Kidney (tissue), 13 donors: ENCODE measurements at regions not wholly inside any gene's neighbourhood (a gene's known extent, or its start where the extent isn't known, plus 50 kb on each side); places are given as distances from the start of the nearest gene placed in this dataset.

ENCODE experiments used
- DNase-seq, 5 donors: peaks; one replicate each; pipeline ENCODE4 v3.0.0-alpha.2; 2013 to 2020
- FAIRE-seq: peaks from 2 replicates; lab custom pipeline; 2012; peaks lifted over from hg19 to GRCh38; lab: Jason Lieb, UNC
- H3K27ac ChIP-seq, 2 donors: one replicate each; pipeline ENCODE4 v1.7.0; 2013; ENCODE audit warnings: low read depth in 2 of 2, low read length in 2 of 2, inconsistent platforms in 1 of 2
- H3K27me3 ChIP-seq: one replicate; pipeline ENCODE4 v1.7.1; 2013; ENCODE audit warnings: low read length, inconsistent platforms; ENCODE audit not compliant: control insufficient read depth, insufficient read depth
- H3K36me3 ChIP-seq, 3 donors: one replicate each; pipeline versions ENCODE4 v1.7.0 to v1.7.1; 2013; ENCODE audit warnings: low read length in 3 of 3, control low read depth in 1 of 3, inconsistent platforms in 1 of 3; ENCODE audit not compliant: insufficient read depth in 3 of 3, control insufficient read depth in 2 of 3
- H3K4me1 ChIP-seq, 3 donors: one replicate each; pipeline versions ENCODE4 v1.7.0 to v1.7.1; 2013; ENCODE audit warnings: low read length in 3 of 3, inconsistent platforms in 1 of 3, low read depth in 1 of 3; ENCODE audit not compliant: control insufficient read depth in 2 of 3, insufficient read depth in 2 of 3
- H3K4me3 ChIP-seq, 3 donors: one replicate each; pipeline versions ENCODE4 v1.7.0 to v1.8.1; 2013; ENCODE audit warnings: low read length in 3 of 3, control low read depth in 1 of 3, inconsistent platforms in 1 of 3
- H3K9ac ChIP-seq, 3 donors: one replicate each; pipeline versions ENCODE4 v1.7.0 to v1.7.1; 2013; ENCODE audit warnings: low read length in 3 of 3, control low read depth in 1 of 3, inconsistent platforms in 1 of 3
- H3K9me3 ChIP-seq, 3 donors: one replicate each; pipeline versions ENCODE4 v1.7.0 to v1.7.1; 2013; ENCODE audit warnings: low read length in 3 of 3, control low read depth in 1 of 3, inconsistent platforms in 1 of 3; ENCODE audit not compliant: control insufficient read depth in 2 of 3, insufficient read depth in 1 of 3
- intact Hi-C: fragments of 100-400 bp; cut with DNase I; formaldehyde crosslinking; loops from one replicate; pipeline ENCODE4 v1.11.1; 2022
- TF ChIP-seq, protein P1 (sequence below): IDR thresholded peaks from 3 replicates; pipeline ENCODE4 v1.5.1; 2012; ENCODE audit warnings: mild to moderate bottlenecking, moderate library complexity, borderline replicate concordance; ENCODE audit not compliant: insufficient read depth; ENCODE audit errors: extremely low read depth
- donor health status: control.
- donor health status: control.
- donor health status: control.
- donor health status: control.
- donor health status: control.
- donor health status: DM: yes; HTN: yes; CAD: no.
- donor health status: Normal renal cell carcinoma (clear cell type).

DNA sequence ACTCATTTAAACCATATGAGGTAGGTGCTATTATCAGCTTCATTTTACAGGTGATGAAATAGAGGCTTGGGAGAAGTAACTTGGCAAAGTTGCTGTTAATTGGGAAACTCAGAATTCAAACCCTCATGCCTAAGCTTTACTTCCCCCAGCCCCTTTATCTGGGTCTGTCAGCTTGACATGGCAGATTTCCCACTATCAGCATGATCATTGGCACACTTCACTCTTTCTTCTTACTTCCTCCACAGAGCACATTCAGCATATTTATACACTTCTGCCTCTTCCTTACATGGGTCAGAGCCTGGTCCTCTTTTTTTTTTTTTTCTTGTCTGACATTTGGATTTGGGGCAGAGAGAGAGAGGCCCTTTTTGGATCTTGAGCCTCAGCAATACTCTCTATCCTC is 56.5 kb upstream of the ARX start:
- intact Hi-C loops = no loop called here
- H3K9ac ChIP-seq = no peak overlapping the region
- TF ChIP-seq, protein P1, sequence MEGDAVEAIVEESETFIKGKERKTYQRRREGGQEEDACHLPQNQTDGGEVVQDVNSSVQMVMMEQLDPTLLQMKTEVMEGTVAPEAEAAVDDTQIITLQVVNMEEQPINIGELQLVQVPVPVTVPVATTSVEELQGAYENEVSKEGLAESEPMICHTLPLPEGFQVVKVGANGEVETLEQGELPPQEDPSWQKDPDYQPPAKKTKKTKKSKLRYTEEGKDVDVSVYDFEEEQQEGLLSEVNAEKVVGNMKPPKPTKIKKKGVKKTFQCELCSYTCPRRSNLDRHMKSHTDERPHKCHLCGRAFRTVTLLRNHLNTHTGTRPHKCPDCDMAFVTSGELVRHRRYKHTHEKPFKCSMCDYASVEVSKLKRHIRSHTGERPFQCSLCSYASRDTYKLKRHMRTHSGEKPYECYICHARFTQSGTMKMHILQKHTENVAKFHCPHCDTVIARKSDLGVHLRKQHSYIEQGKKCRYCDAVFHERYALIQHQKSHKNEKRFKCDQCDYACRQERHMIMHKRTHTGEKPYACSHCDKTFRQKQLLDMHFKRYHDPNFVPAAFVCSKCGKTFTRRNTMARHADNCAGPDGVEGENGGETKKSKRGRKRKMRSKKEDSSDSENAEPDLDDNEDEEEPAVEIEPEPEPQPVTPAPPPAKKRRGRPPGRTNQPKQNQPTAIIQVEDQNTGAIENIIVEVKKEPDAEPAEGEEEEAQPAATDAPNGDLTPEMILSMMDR = no peak
- H3K36me3 ChIP-seq = no peaks in the 10 kb centered on the region
- no peaks in the 10 kb centered on the region for H3K4me1 ChIP-seq
- no peaks in the 10 kb centered on the region for H3K27me3 ChIP-seq
- H3K27ac ChIP-seq = no peak overlapping the region
- FAIRE-seq = no peak
- H3K9me3 ChIP-seq = peaks cover 0 to 5% (median 2%) of the 10 kb centered on the region in 3 donors
- no peak for DNase-seq
- H3K4me3 ChIP-seq = no peak overlapping the region

DNA sequence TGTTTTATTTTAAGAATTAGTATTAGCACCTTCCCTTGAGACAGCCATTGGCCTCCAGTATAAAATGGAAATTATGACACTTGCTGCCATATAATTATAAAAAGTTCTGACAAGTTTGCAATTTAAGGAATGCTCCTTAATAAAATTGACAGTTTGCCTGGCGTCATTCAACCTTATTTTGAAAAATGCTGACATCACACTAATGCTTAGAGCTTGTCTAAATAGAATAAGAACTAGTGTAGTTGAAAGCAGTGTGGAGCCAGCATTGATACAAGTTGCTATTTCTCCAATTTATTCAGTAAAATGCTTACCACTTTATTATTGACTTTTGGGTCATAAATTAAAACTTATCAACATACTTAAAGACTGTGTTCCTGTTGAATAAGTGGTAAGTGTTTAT is 54.3 kb upstream of the ARX start:
- intact Hi-C loops = no loop called here
- Histone ChIP-seq H3K9me3 (peaks cover 0 to 5% (median 2%) of the 10 kb centered on the region in 3 donors), H3K27ac (no peak overlapping the region), H3K4me3 (no peak overlapping the region), H3K36me3 (no peaks in the 10 kb centered on the region), H3K9ac (no peak overlapping the region), H3K27me3 (no peaks in the 10 kb centered on the region), H3K4me1 (no peaks in the 10 kb centered on the region)
- TF ChIP-seq, protein P1 = no peak
- FAIRE-seq (no peak), DNase-seq (no peak)

DNA sequence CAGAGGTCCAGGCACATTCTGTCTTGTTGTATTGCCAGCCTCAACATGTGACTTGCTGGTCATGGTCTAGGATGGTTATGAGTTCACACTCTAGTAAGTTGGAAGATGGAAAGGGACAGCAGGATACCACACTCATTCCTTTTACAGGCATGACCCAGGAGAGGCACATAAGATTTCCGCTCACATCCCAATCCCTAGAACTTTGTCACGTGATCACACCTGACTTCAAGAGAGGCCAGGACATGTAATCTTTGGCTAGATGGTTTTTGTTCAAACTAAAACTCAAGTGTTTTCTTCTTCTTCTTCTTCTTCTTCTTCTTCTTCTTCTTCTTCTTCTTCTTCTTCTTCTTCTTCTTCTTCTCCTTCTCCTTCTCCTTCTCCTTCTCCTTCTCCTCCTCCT is 53.4 kb upstream of the ARX start:
- FAIRE-seq = no peak
- no peaks in the 10 kb centered on the region for H3K27me3 ChIP-seq
- H3K4me1 ChIP-seq = no peaks in the 10 kb centered on the region
- TF ChIP-seq, protein P1 = no peak
- intact Hi-C loops = no loop called here
- H3K27ac ChIP-seq = no peak overlapping the region
- H3K9ac ChIP-seq = no peak overlapping the region
- no peak overlapping the region for H3K4me3 ChIP-seq
- H3K36me3 ChIP-seq = no peaks in the 10 kb centered on the region
- peaks cover 0 to 5% (median 2%) of the 10 kb centered on the region in 3 donors for H3K9me3 ChIP-seq
- no peak for DNase-seq

DNA sequence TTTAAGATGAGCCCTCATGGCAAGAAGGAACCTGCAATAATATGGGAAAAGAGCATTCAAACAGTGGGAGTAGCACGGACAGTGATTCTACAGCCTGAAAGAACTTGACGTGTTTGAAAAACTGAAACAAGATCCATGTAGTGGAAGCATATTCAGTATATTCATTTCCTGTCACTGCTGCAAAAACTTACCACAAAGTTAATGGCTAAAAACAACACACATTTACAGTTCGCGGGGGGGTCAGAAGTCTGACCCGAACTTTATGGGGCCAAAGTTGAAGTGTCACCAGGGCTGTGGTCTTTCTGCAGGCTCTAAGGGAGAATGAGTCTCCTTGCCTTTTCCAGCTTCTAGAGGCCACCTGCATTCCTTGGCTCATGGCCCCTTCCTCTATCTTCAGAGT is 52.6 kb upstream of the ARX start:
- no peaks in the 10 kb centered on the region for H3K27me3 ChIP-seq
- DNase-seq = no peak
- intact Hi-C loops = no loop called here
- H3K9ac ChIP-seq = no peak overlapping the region
- TF ChIP-seq, protein P1 = no peak
- FAIRE-seq = no peak
- no peak overlapping the region for H3K4me3 ChIP-seq
- H3K9me3 ChIP-seq = peaks cover 0 to 5% (median 2%) of the 10 kb centered on the region in 3 donors
- H3K27ac ChIP-seq = no peak overlapping the region
- no peaks in the 10 kb centered on the region for H3K36me3 ChIP-seq
- no peaks in the 10 kb centered on the region for H3K4me1 ChIP-seq
